ENCODE measurements at regions not wholly inside any gene's neighbourhood (a gene's known extent, or its start where the extent isn't known, plus 50 kb on each side); places are given as distances from the start of the nearest gene placed in this dataset.

- in situ Hi-C loops (cut with HindIII; ENCODE audit: low sequenced_read_pairs) = no loop called here
Observed at GRCh38 chr4:11543706-11544105, 115.0 kb upstream of the HS3ST1 start.

DNA sequence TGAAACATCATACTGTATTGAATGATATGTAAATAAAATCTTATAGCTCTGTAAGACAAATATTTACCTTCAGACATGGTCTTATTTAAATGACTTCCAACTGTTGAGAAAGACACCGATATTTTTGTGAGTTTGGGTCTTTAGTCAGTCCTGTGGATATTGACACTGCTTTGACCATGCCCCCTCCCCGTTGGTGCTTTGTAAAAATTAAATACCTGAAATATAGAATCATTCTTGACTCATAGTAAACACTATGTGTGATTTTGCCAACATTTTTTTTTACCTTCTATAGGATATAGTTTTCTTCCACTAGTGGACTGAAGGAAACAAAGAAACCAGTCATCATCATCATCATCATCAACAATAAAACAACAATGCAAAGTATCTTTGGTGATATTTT is 114.3 kb upstream of the HS3ST1 start:
- in situ Hi-C loops (cut with HindIII; ENCODE audit: low sequenced_read_pairs) = no loop called here

GRCh38 chr4:11537846-11538245 is 109.2 kb upstream of the HS3ST1 start:
- in situ Hi-C loops (cut with HindIII; ENCODE audit: low sequenced_read_pairs) = no loop called here

DNA sequence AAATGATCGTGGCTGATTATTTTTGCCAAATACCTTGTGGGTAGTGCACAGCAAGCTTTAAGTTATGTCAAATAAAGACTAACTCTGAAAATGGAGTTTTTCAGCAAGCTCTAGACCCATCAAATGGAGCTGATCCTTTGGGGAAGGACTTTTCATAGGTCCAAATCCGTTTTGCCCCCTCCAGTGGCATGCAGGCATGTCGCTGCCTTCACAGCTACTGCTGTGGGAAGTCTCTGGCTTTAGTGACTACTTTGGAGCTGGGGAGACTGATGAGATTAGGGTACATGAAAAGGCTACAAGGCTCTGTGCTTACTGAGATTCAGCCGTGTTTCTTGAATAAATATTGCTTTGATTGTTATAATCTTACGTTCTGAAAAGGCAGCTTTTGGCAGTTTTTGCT is 106.6 kb upstream of the HS3ST1 start:
- in situ Hi-C loops (cut with HindIII; ENCODE audit: low sequenced_read_pairs) = no loop called here

GRCh38 chr4:11534623-11535302 is 106.1 kb upstream of the HS3ST1 start:
- in situ Hi-C loops (cut with HindIII; ENCODE audit: low sequenced_read_pairs) = no loop called here

DNA sequence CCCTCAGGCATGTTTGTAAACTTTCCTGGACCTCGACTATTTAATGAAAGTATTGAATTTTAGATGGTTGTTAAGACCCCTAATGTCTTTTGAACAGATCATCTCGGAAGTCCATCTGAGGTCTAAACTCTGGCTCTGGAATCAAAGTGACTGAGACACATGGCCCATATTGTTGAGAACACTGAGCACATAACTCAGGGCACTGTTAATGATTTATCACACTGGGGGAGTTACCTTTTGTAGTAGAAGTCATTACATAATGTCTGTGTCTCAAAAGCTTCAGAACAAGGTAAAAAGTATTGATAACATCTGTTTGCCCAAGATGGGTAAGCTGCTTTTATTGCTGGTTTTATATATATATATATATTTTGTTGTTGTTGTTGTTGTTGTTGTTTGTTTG is 103.4 kb upstream of the HS3ST1 start:
- in situ Hi-C loops (cut with HindIII; ENCODE audit: low sequenced_read_pairs) = no loop called here

GRCh38 chr4:11529625-11530201 is 101.0 kb upstream of the HS3ST1 start:
- in situ Hi-C loops (cut with HindIII; ENCODE audit: low sequenced_read_pairs) = no loop called here

DNA sequence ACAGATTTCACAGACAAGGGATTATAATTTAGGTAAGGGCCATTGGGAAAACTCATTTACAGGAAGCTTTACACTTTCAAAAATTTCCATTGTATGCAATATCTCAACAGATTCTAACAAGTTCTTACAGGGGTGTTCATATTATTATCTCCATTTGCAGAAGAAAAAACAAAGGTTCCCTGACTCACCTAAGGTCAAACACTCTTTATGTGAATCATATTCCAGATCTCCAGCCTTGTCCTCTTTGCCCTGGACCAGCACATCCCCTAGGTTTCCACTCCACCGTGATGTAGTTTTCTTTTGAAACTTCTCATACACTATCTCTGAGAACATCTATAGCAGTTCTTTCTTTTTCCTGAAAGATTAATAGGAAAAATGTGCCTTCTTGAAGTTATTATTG is 96.4 kb upstream of the HS3ST1 start:
- in situ Hi-C loops (cut with HindIII; ENCODE audit: low sequenced_read_pairs) = no loop called here

DNA sequence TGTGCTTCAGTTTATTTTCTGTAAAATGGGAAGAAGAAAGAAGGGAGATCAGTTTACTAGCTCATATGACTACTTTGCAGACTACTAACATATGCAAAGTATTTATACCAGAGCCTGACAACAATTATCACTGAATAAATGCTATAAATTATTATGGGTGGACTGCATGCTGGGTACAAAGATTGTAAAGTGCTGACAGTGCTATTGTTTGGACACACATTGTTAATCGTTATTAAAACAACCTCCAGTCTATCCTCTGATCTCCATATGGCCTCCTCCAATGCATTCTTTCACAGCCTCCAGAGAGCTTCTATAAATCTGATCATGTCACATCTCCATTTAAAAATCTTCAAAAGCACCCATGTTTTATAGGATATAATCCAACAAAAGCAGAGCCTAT is 90.1 kb upstream of the HS3ST1 start:
- in situ Hi-C loops (cut with HindIII; ENCODE audit: low sequenced_read_pairs) = no loop called here

DNA sequence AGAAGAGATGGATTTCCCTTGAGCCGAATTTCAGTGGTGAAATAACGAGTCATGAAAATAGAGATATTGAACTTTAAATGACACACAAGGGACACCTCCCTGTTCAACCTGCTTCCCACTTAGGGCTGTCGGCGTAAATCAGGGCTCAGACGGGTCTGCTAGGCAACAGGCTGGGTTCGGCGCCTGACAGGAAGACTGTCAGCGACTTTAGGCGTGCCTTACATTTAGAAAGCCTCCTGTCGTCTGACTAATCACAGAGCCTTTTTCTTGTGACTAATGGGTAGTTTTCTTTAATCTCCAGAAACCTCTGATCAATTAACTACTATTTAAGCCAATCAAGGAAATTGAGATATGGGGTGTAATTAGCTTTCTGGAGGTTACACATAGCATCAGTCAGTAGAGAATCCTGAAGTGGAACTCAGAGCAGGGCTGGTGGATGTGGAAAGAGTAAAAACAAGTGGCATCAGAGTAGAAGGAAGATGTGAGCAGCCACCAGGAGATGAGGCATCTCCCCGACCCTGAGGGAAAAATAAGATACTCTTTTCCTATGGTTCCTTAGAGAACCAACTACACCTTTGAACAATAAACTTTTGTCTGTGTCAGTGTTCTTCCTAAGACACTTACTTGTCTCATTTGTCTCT is 86.2 kb upstream of the HS3ST1 start:
- in situ Hi-C loops (cut with HindIII; ENCODE audit: low sequenced_read_pairs) = no loop called here

DNA sequence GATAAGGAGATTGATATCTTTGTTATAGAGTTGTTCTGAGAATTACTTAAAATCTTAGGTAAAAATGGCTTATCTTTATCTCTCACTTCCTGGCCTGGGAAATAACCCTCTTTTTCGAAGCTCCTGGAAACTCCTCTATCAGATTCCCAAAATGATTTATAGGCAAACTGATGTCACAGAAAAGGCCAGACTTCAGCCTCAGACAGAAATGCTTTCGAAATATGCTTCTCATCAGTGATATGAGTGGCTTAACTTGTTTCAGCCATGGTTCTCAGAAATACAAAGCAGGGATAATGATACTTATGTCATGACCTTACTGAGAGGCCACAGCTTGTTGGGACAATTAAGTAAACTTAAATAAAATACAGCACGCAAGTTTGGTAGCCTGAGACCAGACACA is 85.3 kb upstream of the HS3ST1 start:
- in situ Hi-C loops (cut with HindIII; ENCODE audit: low sequenced_read_pairs) = no loop called here

GRCh38 chr4:11512871-11513270 is 84.2 kb upstream of the HS3ST1 start:
- in situ Hi-C loops (cut with HindIII; ENCODE audit: low sequenced_read_pairs) = no loop called here

DNA sequence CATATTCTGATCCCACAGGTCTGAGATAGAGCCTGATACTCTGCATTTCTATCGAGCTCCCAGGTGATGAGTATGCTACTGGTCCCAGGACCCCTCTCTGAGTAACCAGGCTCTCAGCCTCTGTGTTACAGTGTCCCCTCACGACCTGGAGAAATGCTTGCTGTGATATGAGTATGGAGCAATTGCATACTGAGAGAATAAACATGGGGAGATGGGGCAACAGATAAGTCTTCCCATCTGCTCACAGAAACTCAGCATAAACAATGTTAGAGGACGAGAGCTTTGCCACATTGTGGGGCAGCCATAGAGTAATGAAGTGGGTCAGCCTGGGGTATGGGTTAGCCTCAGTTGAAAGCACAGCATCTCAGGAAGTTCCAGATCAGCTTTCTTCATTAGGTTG is 82.6 kb upstream of the HS3ST1 start:
- in situ Hi-C loops (cut with HindIII; ENCODE audit: low sequenced_read_pairs) = no loop called here

- in situ Hi-C loops (cut with HindIII; ENCODE audit: low sequenced_read_pairs) = no loop called here
Observed at GRCh38 chr4:11507920-11508319, 79.2 kb upstream of the HS3ST1 start.

GRCh38 chr4:11506194-11506593 is 77.5 kb upstream of the HS3ST1 start:
- in situ Hi-C loops (cut with HindIII; ENCODE audit: low sequenced_read_pairs) = no loop called here

GRCh38 chr4:11505221-11505971 is 76.7 kb upstream of the HS3ST1 start:
- in situ Hi-C loops (cut with HindIII; ENCODE audit: low sequenced_read_pairs) = no loop called here

- in situ Hi-C loops (cut with HindIII; ENCODE audit: low sequenced_read_pairs) = no loop called here
Observed at GRCh38 chr4:11503166-11503565, 74.5 kb upstream of the HS3ST1 start.

- in situ Hi-C loops (cut with HindIII; ENCODE audit: low sequenced_read_pairs) = no loop called here
Observed at GRCh38 chr4:11497972-11498371, 69.3 kb upstream of the HS3ST1 start.

DNA sequence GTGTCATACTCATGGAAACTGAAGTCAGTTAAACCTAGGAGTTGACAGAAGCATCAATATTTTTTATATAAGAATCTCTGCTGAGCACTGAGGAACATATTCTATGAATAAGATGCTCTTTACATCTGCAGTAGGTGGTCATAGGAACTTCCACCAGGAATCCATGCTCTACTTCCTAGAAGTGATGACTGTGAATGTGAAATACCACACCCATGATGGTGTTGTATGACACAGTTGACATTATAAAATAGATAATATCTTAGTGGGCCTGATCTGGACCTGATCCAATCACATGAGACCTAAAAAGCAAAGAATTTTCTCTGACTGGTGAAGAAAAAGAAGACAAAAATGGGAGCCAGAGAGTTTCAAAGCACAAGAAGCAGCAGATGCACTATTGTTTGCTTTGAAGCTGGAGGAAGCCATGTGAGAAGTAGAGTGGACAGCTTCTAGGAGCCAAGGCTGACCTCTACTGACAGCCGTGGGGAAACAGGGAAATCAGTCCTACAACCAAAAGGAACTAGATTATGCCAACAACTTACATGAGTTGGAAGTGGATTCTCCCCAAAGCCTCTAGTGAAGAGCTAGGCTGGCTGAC is 68.6 kb upstream of the HS3ST1 start:
- in situ Hi-C loops (cut with HindIII; ENCODE audit: low sequenced_read_pairs) = no loop called here

DNA sequence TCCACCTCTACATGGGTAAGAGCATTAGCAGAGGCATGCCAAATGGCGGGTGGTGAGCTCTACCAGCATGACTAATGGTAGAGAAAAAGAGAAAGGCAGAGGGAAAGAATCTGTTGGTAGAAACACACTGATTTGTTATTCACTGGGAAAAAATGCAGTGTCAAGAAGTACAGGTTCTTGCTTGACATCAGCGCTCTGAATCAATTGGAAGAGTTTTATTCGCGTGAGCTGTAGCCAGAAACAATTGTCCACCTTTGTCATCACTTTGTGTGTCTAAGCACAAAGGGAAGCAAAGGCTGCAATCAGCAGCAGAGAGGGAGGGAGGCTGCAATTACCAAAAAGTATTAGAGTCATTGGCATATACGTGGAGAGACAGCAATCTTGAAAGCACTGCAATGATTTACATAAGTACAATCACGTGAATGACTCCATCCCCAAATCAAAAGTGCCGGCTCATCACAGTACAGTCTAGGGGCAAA is 67.7 kb upstream of the HS3ST1 start:
- in situ Hi-C loops (cut with HindIII; ENCODE audit: low sequenced_read_pairs) = no loop called here

- in situ Hi-C loops (cut with HindIII; ENCODE audit: low sequenced_read_pairs) = no loop called here
Observed at GRCh38 chr4:11495818-11496217, 67.1 kb upstream of the HS3ST1 start.
